ENCODE measurements at regions not wholly inside any gene's neighbourhood (a gene's known extent, or its start where the extent isn't known, plus 50 kb on each side); places are given as distances from the start of the nearest gene placed in this dataset.

- TF ChIP-seq POLR2A (IDR thresholded peaks at IDR 0.05; ENCODE audit: low read length) (no peak), GATA1 (IDR thresholded peaks at IDR 0.05; ENCODE audit: low read depth, low read length) (no peak)
Observed at GRCh38 chr4:60657041-60657440, 543.1 kb upstream of the ADGRL3 start.

Measured in erythroblast (primary cell).